ENCODE measurements at regions not wholly inside any gene's neighbourhood (a gene's known extent, or its start where the extent isn't known, plus 50 kb on each side); places are given as distances from the start of the nearest gene placed in this dataset.

- Histone ChIP-seq H3K27ac (no peak overlapping the region), H3K4me1 (ENCODE audit: control insufficient read depth in 1 of 2, low read depth in 2 of 2) (no peaks in the 10 kb centered on the region), H3K36me3 (no peaks in the 10 kb centered on the region), H3K4me3 (no peak overlapping the region), H3K9me3 (peaks cover 25% of the 10 kb centered on the region), H3K27me3 (replicated peaks; ENCODE audit: insufficient read depth) (no peaks in the 10 kb centered on the region)
- ATAC-seq (ENCODE audit: insufficient number of reproducible peaks, low FRiP score, low read depth) (no peak), DNase-seq (ENCODE audit: low spot score) (no peak)
- no peak for TF ChIP-seq CTCF (IDR thresholded peaks at IDR 0.05)
Measured at GRCh38 chr6:106805771-106806170, 168.8 kb downstream of the CD24 start.

- H3K9me3 ChIP-seq: peaks cover 15% of the 10 kb centered on the region
- ATAC-seq (ENCODE audit: insufficient number of reproducible peaks, low FRiP score, low read depth) (no peak), DNase-seq (ENCODE audit: low spot score) (no peak)
- no peaks in the 10 kb centered on the region for H3K4me1 ChIP-seq (ENCODE audit: control insufficient read depth in 1 of 2, low read depth in 2 of 2)
- no peak overlapping the region for H3K4me3 ChIP-seq
- H3K36me3 ChIP-seq: no peaks in the 10 kb centered on the region
- no peaks in the 10 kb centered on the region for H3K27me3 ChIP-seq (replicated peaks; ENCODE audit: insufficient read depth)
- TF ChIP-seq CTCF (IDR thresholded peaks at IDR 0.05): no peak
- no peak overlapping the region for H3K27ac ChIP-seq
Measured at GRCh38 chr6:106804346-106805335, 169.9 kb downstream of the CD24 start.

- Histone ChIP-seq H3K27ac (no peak overlapping the region), H3K27me3 (replicated peaks; ENCODE audit: insufficient read depth) (no peaks in the 10 kb centered on the region), H3K4me1 (ENCODE audit: control insufficient read depth in 1 of 2, low read depth in 2 of 2) (no peaks in the 10 kb centered on the region), H3K9me3 (peaks cover 7% of the 10 kb centered on the region), H3K36me3 (no peaks in the 10 kb centered on the region), H3K4me3 (no peak overlapping the region)
- DNase-seq (ENCODE audit: low spot score) (no peak), ATAC-seq (ENCODE audit: insufficient number of reproducible peaks, low FRiP score, low read depth) (no peak)
- no peak for TF ChIP-seq CTCF (IDR thresholded peaks at IDR 0.05)
Measured at GRCh38 chr6:106803188-106803587, 171.3 kb downstream of the CD24 start.

- TF ChIP-seq CTCF (IDR thresholded peaks at IDR 0.05): no peak
- Histone ChIP-seq H3K27me3 (replicated peaks; ENCODE audit: insufficient read depth) (no peaks in the 10 kb centered on the region), H3K4me1 (ENCODE audit: control insufficient read depth in 1 of 2, low read depth in 2 of 2) (no peaks in the 10 kb centered on the region), H3K4me3 (no peak overlapping the region), H3K27ac (no peak overlapping the region), H3K9me3 (peaks cover 4% of the 10 kb centered on the region), H3K36me3 (no peaks in the 10 kb centered on the region)
- no peak for DNase-seq (ENCODE audit: low spot score)
- no peak for ATAC-seq (ENCODE audit: insufficient number of reproducible peaks, low FRiP score, low read depth)
Measured at GRCh38 chr6:106802139-106802538, 172.4 kb downstream of the CD24 start.

- H3K9me3 ChIP-seq: no peaks in the 10 kb centered on the region
- no peak for ATAC-seq (ENCODE audit: insufficient number of reproducible peaks, low FRiP score, low read depth)
- no peaks in the 10 kb centered on the region for H3K36me3 ChIP-seq
- H3K27ac ChIP-seq: no peak overlapping the region
- DNase-seq (ENCODE audit: low spot score): no peak
- H3K27me3 ChIP-seq (replicated peaks; ENCODE audit: insufficient read depth): no peaks in the 10 kb centered on the region
- H3K4me1 ChIP-seq (ENCODE audit: control insufficient read depth in 1 of 2, low read depth in 2 of 2): no peaks in the 10 kb centered on the region
- no peak for TF ChIP-seq CTCF (IDR thresholded peaks at IDR 0.05)
- no peak overlapping the region for H3K4me3 ChIP-seq
Measured at GRCh38 chr6:106801256-106801655, 171.9 kb downstream of the QRSL1 start.
